IPS-NIHi7 (cell line): ENCODE measurements at regions not wholly inside any gene's neighbourhood (a gene's known extent, or its start where the extent isn't known, plus 50 kb on each side); places are given as distances from the start of the nearest gene placed in this dataset.

Experiments
- DNase-seq: peaks from one replicate; pipeline ENCODE4 v3.0.0; 2012; ENCODE audit warnings: mixed read lengths; ENCODE audit errors: extremely low spot score

GRCh38 chr9:36764364-36765076, 191.8 kb downstream of the MELK start:
- DNase-seq: no peak

- DNase-seq: no peak
Observed at GRCh38 chr9:36765077-36765390, 192.3 kb downstream of the MELK start.

GRCh38 chr9:36765468-36766341, 193.0 kb downstream of the MELK start:
- DNase-seq: peak; percentile 97

- DNase-seq: no peak
Observed at GRCh38 chr9:36768677-36769076, 196.0 kb downstream of the MELK start.

GRCh38 chr9:36770025-36770424, 197.3 kb downstream of the MELK start:
- no peak for DNase-seq

- no peak for DNase-seq
Observed at GRCh38 chr9:36772449-36773403, 200.0 kb downstream of the MELK start.

- no peak for DNase-seq
Observed at GRCh38 chr9:36778682-36779081, 206.0 kb downstream of the MELK start.

- no peak for DNase-seq
Observed at GRCh38 chr9:36779582-36779981, 206.9 kb downstream of the MELK start.

- DNase-seq: no peak
Observed at GRCh38 chr9:36780186-36780585, 207.5 kb downstream of the MELK start.

GRCh38 chr9:36781533-36781932, 208.8 kb downstream of the MELK start:
- no peak for DNase-seq
